ENCODE measurements at regions not wholly inside any gene's neighbourhood (a gene's known extent, or its start where the extent isn't known, plus 50 kb on each side); places are given as distances from the start of the nearest gene placed in this dataset.
"Not testable (repeated sequence)": the region's sequence is repeated elsewhere in the genome, so short reads cannot be mapped to it uniquely, and the experiment has no call there.

DNA sequence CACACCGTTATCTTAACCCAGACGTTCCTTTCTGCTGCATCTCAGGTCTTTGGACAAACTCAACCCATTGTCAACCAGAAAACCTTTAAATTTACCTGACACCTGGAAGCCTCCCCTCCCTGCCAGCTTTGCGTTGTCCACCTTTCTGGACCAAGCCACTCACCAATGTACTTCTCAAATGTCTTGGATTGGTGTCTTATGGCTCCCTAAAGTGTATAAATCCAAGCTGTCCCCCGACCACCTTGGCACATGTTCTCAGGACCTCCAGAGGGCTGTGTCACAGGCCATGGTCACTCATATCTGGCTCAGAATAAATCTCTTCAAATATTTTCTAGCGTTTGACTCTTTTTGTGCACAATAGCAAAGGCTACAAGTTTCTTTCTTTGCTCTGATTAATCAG lies 250.0 kb downstream of the DLL1 start:
- no peak overlapping the region for H3K4me3 ChIP-seq
- DNase-seq: no peak
- H3K9me3 ChIP-seq: no peaks in the 10 kb centered on the region
- H3K27me3 ChIP-seq: no peaks in the 10 kb centered on the region
- H3K36me3 ChIP-seq: no peaks in the 10 kb centered on the region

DNA sequence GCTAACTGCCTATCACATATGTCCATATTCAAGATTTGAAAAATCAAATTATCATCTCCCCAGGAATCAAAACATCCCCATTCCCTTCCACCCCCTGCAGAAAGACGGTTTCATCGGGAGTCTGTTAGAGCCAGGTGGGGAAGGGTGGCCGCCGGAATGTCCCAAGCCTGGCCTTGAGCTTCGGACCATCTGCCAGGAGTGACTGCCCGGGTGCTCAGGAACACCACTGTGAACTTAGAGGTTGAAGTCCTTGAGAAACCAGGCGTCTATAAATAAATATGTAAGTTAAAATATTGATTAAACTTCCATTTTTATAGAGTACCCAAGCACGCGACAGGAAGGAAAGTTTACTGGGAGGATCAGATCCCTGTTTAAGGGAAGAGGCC lies 250.8 kb downstream of the DLL1 start:
- no peaks in the 10 kb centered on the region for H3K27me3 ChIP-seq
- DNase-seq: no peak
- no peaks in the 10 kb centered on the region for H3K36me3 ChIP-seq
- no peaks in the 10 kb centered on the region for H3K9me3 ChIP-seq
- H3K4me3 ChIP-seq: no peak overlapping the region

DNA sequence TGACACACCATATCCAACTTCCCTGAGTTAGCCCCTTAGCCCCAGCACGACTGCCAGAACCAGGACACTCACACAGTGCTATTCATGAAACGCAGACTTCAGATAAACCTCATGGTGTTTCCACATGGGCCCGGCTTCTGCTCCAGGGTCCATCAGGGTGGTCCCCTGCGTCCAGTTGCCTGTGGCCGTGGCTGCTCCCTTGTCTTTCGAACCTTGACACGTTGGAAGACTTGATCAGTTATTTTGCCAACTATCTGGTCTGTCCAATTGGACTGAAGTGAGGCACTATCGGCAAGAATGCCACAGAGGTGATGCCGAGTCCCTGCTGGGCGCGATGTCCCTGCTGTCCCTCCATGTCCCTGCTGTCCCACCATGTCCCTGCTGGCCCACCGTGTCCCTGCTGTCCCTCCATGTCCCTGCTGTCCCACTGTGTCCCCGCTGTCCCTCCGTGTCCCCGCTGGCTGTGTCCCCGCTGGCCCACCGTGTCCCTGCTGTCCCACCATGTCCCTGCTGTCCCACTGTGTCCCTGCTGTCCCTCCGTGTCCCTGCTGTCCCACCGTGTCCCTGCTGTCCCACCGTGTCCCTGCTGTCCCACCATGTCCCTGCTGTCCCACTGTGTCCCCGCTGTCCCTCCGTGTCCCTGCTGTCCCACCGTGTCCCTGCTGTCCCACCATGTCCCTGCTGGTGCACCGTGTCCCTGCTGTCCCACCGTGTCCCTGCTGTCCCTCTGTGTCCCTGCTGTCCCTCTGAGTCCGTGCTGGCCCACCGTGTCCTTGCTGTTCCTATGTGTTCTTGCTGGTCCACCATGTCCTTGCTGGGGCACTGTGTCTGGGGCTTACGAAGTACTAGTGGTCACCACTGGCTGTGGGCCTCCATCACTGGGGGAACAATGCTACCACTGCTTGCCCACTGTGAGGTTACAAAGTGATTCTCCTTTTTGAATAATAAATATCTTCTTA lies 251.4 kb downstream of the DLL1 start:
- no peaks in the 10 kb centered on the region for H3K27me3 ChIP-seq
- H3K9me3 ChIP-seq: no peaks in the 10 kb centered on the region
- H3K36me3 ChIP-seq: no peaks in the 10 kb centered on the region

DNA sequence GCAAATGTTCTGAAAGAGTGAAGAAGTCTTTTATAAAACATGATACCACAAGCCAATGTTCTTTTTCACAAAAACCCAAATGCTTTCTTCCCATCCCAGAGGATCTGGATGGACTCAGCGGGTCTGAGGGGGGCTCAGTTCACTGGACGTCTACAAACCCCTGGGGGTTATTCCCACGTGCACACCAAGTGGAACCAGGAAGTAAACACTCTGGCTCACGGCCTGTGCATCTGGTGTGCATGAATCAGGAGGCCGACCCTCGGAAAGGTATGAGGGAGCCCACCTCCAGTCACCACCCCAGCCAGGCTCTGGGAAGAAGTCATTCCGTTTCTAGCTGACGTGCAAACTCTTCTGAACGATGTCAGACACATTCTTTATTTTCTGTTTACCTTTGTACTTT lies 252.2 kb downstream of the DLL1 start:
- no peak overlapping the region for H3K4me3 ChIP-seq
- no peak for DNase-seq
- no peaks in the 10 kb centered on the region for H3K9me3 ChIP-seq
- H3K27me3 ChIP-seq: no peaks in the 10 kb centered on the region
- no peaks in the 10 kb centered on the region for H3K36me3 ChIP-seq

More for the DNA sequence above, 251.4 kb downstream of the DLL1 start:
- no peak overlapping the region for H3K4me3 ChIP-seq
- DNase-seq: no peak

DNA sequence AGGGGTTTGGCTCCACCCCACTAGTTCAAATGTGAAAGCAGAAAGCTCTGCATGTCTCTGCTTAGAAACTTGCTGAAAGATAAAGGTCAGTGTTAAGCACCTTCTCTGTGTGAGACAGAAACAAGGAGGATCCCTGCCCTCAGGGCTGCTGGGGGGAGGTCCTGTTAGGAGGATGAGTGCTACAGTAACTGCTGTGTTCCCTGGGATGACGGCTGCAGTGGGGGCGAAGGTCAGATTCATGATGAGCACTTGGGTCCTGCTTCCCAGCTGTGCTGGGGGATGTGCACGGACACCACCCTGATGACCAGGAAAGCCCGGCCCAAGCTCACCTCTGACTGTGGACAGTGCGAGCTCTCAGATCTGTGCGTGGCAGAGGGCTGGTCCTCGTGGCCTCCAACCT lies 252.6 kb downstream of the DLL1 start:
- no peak for DNase-seq
- Histone ChIP-seq H3K9me3 (no peaks in the 10 kb centered on the region), H3K27me3 (no peaks in the 10 kb centered on the region), H3K36me3 (no peaks in the 10 kb centered on the region), H3K4me3 (no peak overlapping the region)

DNA sequence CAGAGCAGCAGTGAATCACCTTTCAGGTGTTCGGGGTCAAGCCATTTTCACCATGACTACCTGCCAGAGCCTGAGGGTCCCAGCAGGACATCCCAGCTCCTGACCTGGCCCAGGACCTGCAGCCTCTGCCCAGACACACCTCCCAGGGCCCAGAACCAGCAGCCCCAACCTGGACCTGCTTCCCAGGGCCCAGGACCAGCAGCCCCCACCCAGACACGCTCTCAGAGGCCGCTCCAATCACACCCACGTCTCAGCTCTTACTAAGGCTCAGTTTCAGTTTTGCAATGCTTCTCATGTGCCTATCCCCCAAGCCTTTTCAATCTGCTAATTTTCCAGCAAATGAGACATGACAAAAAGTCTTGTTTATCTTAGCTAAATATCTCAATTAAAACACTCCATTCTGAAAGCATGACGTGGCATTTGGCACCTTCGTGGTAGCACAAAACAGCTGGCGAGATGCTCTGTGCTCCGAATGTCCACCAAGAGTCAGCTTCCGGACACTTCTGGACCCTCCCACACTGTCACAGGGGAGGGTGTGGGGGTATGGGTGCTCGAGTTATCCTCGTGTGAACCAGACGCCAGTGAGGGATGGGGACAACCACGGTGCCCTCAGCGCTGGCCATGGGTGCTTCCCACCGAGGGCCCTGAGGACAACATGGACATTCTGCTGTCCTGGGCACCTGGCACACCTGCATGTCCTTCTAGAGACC lies 253.2 kb downstream of the DLL1 start:
- DNase-seq: no peak

DNA sequence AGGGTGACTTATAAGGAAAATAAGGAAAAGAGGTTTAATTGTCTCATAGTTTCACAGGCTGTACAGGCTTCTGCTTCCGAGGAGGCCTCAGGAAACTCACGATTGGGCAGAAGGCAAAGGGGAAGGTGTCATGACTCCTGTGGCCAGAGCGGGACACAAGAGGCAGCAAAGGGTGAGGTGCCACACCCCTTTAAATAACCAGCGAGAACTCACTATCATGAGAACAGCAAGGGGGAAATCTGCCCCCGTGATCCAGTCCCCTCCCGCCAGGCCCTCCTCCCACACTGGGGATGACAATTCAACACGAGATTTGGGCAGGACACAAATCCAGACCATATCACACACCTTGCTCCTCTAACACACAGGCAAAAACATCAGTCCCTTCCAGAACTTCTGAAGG lies 254.0 kb downstream of the DLL1 start:
- no peak overlapping the region for H3K4me3 ChIP-seq
- no peaks in the 10 kb centered on the region for H3K9me3 ChIP-seq
- H3K36me3 ChIP-seq: no peaks in the 10 kb centered on the region
- no peak for DNase-seq
- no peaks in the 10 kb centered on the region for H3K27me3 ChIP-seq

More for the DNA sequence above, 253.2 kb downstream of the DLL1 start:
- no peaks in the 10 kb centered on the region for H3K36me3 ChIP-seq
- no peak overlapping the region for H3K4me3 ChIP-seq
- H3K27me3 ChIP-seq: no peaks in the 10 kb centered on the region
- no peaks in the 10 kb centered on the region for H3K9me3 ChIP-seq

DNA sequence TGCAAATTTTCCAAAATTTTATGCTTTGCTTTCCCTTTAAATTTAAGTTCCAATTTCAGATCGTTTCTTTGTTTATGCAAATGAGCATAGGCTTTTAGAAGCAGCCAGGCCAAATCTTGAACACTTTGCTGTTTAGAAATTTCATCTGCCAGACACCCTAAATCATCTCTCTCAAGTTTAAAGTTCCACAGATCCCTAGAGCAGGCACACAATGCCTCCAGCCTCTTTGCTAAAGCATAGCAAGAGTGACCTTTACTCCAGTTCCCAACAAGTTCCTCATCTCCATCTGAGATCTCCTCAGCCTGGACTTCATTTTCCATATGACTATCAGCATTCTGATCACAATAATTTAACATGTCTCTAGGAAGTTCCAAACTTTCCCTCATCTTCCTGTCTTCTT lies 254.5 kb downstream of the DLL1 start:
- H3K27me3 ChIP-seq, H3K4me3 ChIP-seq, H3K36me3 ChIP-seq, H3K9me3 ChIP-seq, DNase-seq: not testable (repeated sequence)

DNA sequence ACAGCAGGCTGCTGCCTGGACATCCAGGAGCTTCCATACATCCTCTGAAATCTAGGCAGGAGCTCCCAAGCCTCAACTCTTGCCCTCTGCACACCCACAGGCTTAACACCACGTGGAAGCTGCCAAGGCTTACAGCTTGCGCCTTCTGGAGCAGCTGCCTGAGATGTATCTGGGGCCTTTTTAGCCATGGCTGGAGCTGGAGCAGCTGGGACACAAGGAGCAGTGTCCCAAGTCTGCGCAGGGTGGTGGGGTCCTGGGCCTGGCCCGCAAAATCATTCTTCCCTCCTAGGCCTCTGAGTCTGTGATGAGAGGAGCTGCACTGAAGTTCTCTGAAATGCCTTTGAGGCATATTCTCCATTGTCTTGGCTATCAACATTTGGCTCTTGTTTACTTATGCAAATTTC lies 255.0 kb downstream of the DLL1 start:
- DNase-seq: no peak
- Histone ChIP-seq H3K9me3 (no peaks in the 10 kb centered on the region), H3K27me3 (no peaks in the 10 kb centered on the region), H3K4me3 (no peak overlapping the region), H3K36me3 (no peaks in the 10 kb centered on the region)

DNA sequence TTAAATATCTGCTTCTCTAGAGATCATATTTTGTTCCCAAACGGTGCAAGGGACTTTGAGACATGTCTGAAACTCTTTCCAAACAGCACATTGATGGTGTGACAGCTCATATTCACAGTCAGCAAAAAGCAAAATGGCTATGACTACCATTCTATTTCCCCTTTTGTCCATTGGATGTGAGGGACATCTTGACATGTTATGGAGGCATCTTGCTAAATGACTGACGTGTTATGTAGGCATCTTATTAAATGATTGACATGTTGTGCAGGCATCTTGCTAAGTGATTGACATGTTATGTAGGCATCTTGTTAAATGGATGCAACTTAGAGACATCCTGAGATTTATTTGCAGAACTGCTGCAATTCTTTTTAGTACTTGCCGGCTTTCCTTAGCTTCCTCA lies 255.8 kb downstream of the DLL1 start:
- Histone ChIP-seq H3K36me3 (no peaks in the 10 kb centered on the region), H3K9me3 (no peaks in the 10 kb centered on the region), H3K27me3 (no peaks in the 10 kb centered on the region), H3K4me3 (no peak overlapping the region)
- DNase-seq: no peak

DNA sequence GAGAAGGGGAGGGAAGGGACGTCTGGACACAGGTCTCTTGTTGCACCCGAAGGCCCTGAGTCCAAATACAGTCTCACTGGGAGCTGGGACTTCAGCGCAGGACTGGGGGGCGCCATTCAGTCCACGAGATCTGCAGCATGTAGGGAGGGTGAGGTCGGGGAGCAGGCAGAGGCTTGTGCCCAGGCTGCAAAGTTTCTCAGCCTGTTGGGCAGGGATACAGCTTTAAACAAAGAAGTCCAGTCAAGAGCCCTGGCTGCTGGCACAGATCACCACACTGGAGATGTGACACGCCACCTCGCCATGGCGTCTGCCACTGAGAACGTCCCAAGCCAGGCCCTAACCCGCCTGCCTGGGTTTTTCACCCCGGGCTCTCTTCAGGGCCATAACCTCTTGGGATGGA lies 256.6 kb downstream of the DLL1 start:
- no peaks in the 10 kb centered on the region for H3K27me3 ChIP-seq
- H3K36me3 ChIP-seq: no peaks in the 10 kb centered on the region
- H3K9me3 ChIP-seq: no peaks in the 10 kb centered on the region
- no peak for DNase-seq
- no peak overlapping the region for H3K4me3 ChIP-seq

DNA sequence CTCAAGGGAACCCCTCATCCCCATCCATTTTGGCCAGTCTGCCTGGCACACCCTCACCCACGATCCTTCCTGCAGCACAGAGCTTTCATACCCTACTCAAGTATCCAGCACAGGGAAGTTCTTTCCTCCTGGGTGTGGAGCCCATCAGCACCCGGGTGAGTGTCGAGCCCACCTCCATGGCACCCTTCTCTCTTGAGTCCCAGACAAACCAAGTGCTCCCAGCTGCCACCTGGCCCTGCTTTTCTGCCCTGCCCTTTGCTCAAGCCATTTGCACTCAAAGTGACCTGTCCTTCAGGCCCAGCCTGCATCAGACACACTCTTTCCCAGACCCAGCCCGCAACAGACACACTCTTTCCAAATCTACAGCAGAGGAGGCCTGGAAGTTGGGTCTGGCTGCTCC lies 257.2 kb downstream of the DLL1 start:
- Histone ChIP-seq H3K9me3 (no peaks in the 10 kb centered on the region), H3K4me3 (no peak overlapping the region), H3K36me3 (no peaks in the 10 kb centered on the region), H3K27me3 (no peaks in the 10 kb centered on the region)
- DNase-seq: no peak

DNA sequence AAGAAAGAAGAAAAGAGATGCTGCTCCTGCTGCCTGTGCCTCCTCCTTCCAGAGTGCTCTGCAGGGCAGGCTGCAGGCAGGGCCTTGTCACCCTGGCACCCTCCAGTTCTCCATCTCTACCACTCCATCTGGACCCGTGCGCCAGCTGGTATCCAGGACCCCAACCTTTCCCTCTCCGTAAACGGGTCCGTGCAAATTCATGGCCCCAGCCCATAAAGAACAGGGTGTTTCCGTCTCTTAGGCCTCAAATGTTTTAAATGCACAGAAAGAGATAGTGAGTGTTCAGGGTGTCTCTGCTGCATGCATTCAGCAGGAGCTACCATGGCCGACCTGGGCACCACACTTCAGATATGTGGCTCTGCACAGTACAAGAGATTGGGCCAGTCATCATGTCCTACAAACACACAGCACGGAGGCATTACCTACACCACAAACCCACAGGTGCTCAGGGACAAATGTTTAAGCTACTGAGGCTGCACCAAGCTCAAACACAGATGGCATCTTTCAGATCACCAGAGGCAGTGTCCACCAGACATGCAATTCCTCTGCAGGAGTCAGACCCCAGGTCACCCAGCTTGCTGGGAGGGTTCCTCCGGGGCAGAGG lies 258.1 kb downstream of the DLL1 start:
- DNase-seq: no peak
- Histone ChIP-seq H3K27me3 (no peaks in the 10 kb centered on the region), H3K9me3 (no peaks in the 10 kb centered on the region), H3K36me3 (no peaks in the 10 kb centered on the region), H3K4me3 (no peak overlapping the region)

DNA sequence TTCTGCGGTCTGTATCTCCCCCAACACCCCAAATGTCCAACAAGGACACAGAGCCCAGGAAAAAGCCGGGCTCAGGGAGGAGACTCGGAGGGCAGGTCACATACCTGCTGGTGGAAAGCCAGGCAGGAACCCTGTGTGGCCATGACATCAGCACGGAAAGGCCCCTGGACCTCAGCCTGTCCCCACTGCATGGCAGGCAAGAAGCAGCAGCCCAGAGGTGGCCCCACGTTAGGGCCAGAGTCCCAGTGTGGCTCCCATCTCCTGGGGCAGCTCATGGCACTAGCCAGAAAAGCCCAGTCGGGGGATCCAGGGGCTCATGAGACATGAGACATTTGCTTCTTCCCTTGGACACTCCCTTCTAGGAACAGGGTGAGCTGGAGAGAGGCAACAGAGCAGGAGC lies 258.7 kb downstream of the DLL1 start:
- Histone ChIP-seq H3K27me3 (no peaks in the 10 kb centered on the region), H3K9me3 (no peaks in the 10 kb centered on the region), H3K4me3 (no peak overlapping the region), H3K36me3 (no peaks in the 10 kb centered on the region)
- no peak for DNase-seq

DNA sequence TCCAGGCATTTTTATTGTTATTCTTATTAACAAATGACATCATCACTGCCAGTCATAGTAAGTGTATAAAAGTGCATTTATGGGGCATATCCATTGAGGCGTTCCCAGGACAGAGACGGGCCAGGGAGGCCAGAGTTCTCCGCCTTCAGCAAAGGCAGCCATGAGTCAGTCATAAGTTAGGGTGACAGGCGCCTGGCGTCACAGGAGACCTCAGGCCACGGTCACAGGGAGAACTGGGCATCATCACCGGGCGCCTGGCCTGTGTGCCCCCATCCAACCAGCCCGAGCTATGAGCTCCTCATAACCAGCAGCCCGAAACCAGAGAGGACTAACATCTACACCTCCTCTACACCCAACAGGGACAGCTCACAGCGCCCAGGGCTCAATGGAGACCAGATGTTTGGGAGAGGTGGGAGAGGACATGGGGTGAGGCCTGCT lies 259.2 kb downstream of the DLL1 start:
- Histone ChIP-seq H3K4me3 (no peak overlapping the region), H3K36me3 (no peaks in the 10 kb centered on the region), H3K9me3 (no peaks in the 10 kb centered on the region), H3K27me3 (no peaks in the 10 kb centered on the region)
- DNase-seq: peak; percentile 23

DNA sequence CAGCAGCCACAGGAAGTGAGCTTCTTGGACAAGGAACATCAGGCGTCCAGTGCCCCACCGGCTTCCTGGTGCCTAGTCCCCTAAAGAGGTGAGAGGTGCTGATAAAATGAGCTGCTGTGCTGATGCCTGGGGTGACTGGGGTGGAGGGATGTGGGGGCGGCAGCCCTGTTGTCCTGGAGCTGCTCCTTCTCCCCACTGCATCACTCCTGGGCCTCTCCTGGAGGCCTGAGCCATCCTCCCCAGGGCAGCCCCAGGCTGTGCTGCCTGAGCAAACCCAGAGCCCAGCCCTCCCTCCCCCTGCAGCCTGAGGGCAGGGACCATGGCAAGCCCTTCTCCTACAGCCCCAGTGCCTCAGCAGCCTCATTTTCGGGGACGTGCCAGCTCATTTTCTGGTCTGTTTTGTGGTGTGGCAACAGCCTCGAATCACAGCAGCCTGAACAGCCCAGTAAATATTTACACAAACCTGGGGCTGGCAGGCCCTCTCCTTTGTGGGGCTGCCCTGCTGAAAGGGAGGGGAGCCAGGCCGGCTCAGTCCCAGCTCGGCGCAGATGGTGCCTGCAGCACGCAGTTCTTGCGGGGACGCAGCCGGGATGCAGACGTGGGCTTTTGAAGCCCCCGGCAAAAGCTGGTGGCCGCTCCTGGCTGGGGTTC lies 259.9 kb downstream of the DLL1 start:
- Histone ChIP-seq H3K27me3 (no peaks in the 10 kb centered on the region), H3K36me3 (no peaks in the 10 kb centered on the region)
- peak; percentile 69 for DNase-seq

DNA sequence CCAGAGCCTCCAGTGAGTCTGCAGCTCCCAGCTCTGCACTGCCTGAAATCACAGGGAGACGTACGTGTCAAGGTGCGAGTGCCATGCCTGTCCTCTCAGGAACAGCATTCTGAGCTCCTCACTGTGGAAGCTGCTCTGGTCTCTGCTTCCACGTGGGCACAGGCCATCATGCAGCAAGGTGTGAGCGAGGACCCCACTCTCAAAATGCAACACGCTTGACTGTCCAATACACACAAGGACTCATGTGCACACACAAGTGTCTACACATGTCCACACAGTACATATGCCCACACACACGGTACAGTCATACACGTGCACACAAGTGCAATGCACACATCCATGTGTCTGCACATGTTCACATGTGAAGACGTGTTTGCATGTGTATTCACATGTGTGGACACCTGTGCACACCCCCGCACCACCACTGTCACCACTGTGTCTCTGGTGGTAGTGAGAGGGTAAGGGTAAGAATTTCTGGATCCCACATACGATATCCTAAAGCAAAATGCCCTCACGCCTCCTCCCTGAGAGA lies 260.5 kb downstream of the DLL1 start:
- no peak for DNase-seq
- no peaks in the 10 kb centered on the region for H3K36me3 ChIP-seq
- no peak overlapping the region for H3K4me3 ChIP-seq
- H3K27me3 ChIP-seq: no peaks in the 10 kb centered on the region
- H3K9me3 ChIP-seq: no peaks in the 10 kb centered on the region

More for the DNA sequence above, 259.9 kb downstream of the DLL1 start:
- H3K9me3 ChIP-seq: no peaks in the 10 kb centered on the region
- no peak overlapping the region for H3K4me3 ChIP-seq
